GM23338 (cell line): ENCODE measurements at regions not wholly inside any gene's neighbourhood (a gene's known extent, or its start where the extent isn't known, plus 50 kb on each side); places are given as distances from the start of the nearest gene placed in this dataset.

ENCODE experiments used
- ATAC-seq: fragments of 200-7000 bp; cut with Tn5 transposase; 3 replicates; pipeline ENCODE4 v1.9.1; 2020
- DNase-seq: peaks from one replicate; pipeline ENCODE4 v3.0.0-alpha.2; 2015; ENCODE audit warnings: low spot score
- H2AFZ ChIP-seq: fragments of 200-600 bp; sonication (generic); 2 replicates; pipeline ENCODE4 v1.8.0; 2016; ENCODE audit warnings: antibody characterized with exemption, mild to moderate bottlenecking, moderate library complexity
- H3F3A ChIP-seq: fragments of 200-600 bp; sonication (generic); replicated peaks from 2 replicates; pipeline ENCODE4 v1.8.0; 2017; ENCODE audit warnings: antibody characterized with exemption, mixed run types, low read depth
- H3K27ac ChIP-seq: fragments of 200-600 bp; sonication (generic); 2 replicates; pipeline ENCODE4 v1.6.1; 2016; ENCODE audit warnings: low read depth
- H3K27me3 ChIP-seq: fragments of 200-600 bp; sonication (generic); 2 replicates; pipeline ENCODE4 v1.8.0; 2016; ENCODE audit warnings: mild to moderate bottlenecking, mixed run types, moderate library complexity; ENCODE audit not compliant: insufficient read depth
- H3K36me3 ChIP-seq: fragments of 200-600 bp; sonication (generic); 2 replicates; pipeline ENCODE4 v1.8.0; 2016; ENCODE audit warnings: mild to moderate bottlenecking; ENCODE audit not compliant: insufficient read depth
- H3K4me1 ChIP-seq: fragments of 200-600 bp; sonication (generic); 2 replicates; pipeline ENCODE4 v1.8.0; 2016; ENCODE audit warnings: mild to moderate bottlenecking, moderate library complexity; ENCODE audit not compliant: insufficient read depth
- H3K4me2 ChIP-seq: fragments of 200-600 bp; sonication (generic); 2 replicates; pipeline ENCODE4 v1.7.1; 2017; ENCODE audit warnings: mixed run types
- H3K4me3 ChIP-seq: fragments of 200-600 bp; sonication (generic); 2 replicates; pipeline ENCODE4 v1.6.1; 2016; ENCODE audit warnings: mixed run types
- H3K79me2 ChIP-seq: fragments of 200-600 bp; sonication (generic); replicated peaks from 2 replicates; pipeline ENCODE4 v1.8.0; 2017; ENCODE audit warnings: mild to moderate bottlenecking; ENCODE audit not compliant: insufficient read depth
- H3K9me2 ChIP-seq: fragments of 200-600 bp; sonication (generic); 2 replicates; pipeline ENCODE4 v1.8.0; 2017; ENCODE audit not compliant: insufficient read depth
- H4K20me1 ChIP-seq: fragments of 200-600 bp; sonication (generic); replicated peaks from 2 replicates; pipeline ENCODE4 v1.8.0; 2017; ENCODE audit warnings: mild to moderate bottlenecking; ENCODE audit not compliant: insufficient read depth
- H3K27ac Mint-ChIP-seq: 2 replicates; pipeline ENCODE4 v1.8.0; 2020; ENCODE audit warnings: inconsistent platforms, mild to moderate bottlenecking, moderate library complexity, mixed read lengths
- H3K27me3 Mint-ChIP-seq: 3 replicates; pipeline ENCODE4 v1.8.0; 2022; ENCODE audit warnings: low read depth, mild to moderate bottlenecking, moderate library complexity, mixed read lengths, inconsistent platforms; ENCODE audit not compliant: insufficient read depth, poor library complexity
- H3K36me3 Mint-ChIP-seq: 3 replicates; pipeline ENCODE4 v1.8.0; 2021; ENCODE audit warnings: low read depth, mild to moderate bottlenecking, inconsistent platforms, moderate library complexity, mixed read lengths
- H3K4me1 Mint-ChIP-seq: 3 replicates; pipeline ENCODE4 v1.8.0; 2020; ENCODE audit warnings: mild to moderate bottlenecking, inconsistent platforms, mixed read lengths
- H3K4me3 Mint-ChIP-seq: 3 replicates; pipeline ENCODE4 v1.8.0; 2021; ENCODE audit warnings: moderate library complexity, mild to moderate bottlenecking, inconsistent platforms, mixed read lengths
- H3K9me3 Mint-ChIP-seq: 3 replicates; pipeline ENCODE4 v1.8.0; 2020; ENCODE audit warnings: moderate library complexity, mild to moderate bottlenecking, inconsistent platforms, mixed read lengths
- CREB1 ChIP-seq: fragments of 250-450 bp; sonication (Bioruptor Pico); IDR thresholded peaks from 2 replicates; pipeline ENCODE4 v1.5.0; 2020; ENCODE audit warnings: low read depth, mild to moderate bottlenecking, moderate library complexity
- EZH2 ChIP-seq: fragments of 200-600 bp; sonication (generic); IDR thresholded peaks from one replicate; pipeline ENCODE4 v1.8.0; 2017; ENCODE audit warnings: antibody characterized with exemption, mild to moderate bottlenecking, low read depth; ENCODE audit not compliant: unreplicated experiment
- EZH2phosphoT487 ChIP-seq: fragments of 200-600 bp; sonication (generic); IDR thresholded peaks from one replicate; pipeline ENCODE4 v1.8.1; 2018; ENCODE audit warnings: antibody characterized with exemption; ENCODE audit not compliant: unreplicated experiment
- JUNB ChIP-seq: IDR thresholded peaks from one replicate; pipeline ENCODE4 v1.6.1; 2016; ENCODE audit warnings: antibody characterized with exemption; ENCODE audit not compliant: unreplicated experiment
- NANOG ChIP-seq: IDR thresholded peaks from 2 replicates; pipeline ENCODE4 v1.6.1; 2016; ENCODE audit warnings: antibody characterized with exemption, borderline replicate concordance
- STAT1 ChIP-seq: IDR thresholded peaks from one replicate; pipeline ENCODE4 v1.6.1; 2016; ENCODE audit warnings: antibody characterized with exemption; ENCODE audit not compliant: unreplicated experiment
- ZNF114 ChIP-seq: fragments of 250-450 bp; sonication (Bioruptor Pico); IDR thresholded peaks from 2 replicates; pipeline ENCODE4 v1.5.0; 2020; ENCODE audit warnings: mild to moderate bottlenecking, moderate library complexity
- ZNF331 ChIP-seq: fragments of 250-450 bp; sonication (Bioruptor Pico); IDR thresholded peaks from 2 replicates; pipeline ENCODE4 v1.5.0; 2020; ENCODE audit warnings: low read depth, mild to moderate bottlenecking, moderate library complexity
- ZNF462 ChIP-seq: fragments of 250-450 bp; sonication (Bioruptor Pico); IDR thresholded peaks from 2 replicates; pipeline ENCODE4 v1.5.0; 2020; ENCODE audit warnings: mild to moderate bottlenecking, moderate library complexity
- TF ChIP-seq, protein P1 (sequence below): IDR thresholded peaks from one replicate; pipeline ENCODE4 v1.6.1; 2018; ENCODE audit warnings: antibody characterized with exemption; ENCODE audit not compliant: unreplicated experiment

DNA sequence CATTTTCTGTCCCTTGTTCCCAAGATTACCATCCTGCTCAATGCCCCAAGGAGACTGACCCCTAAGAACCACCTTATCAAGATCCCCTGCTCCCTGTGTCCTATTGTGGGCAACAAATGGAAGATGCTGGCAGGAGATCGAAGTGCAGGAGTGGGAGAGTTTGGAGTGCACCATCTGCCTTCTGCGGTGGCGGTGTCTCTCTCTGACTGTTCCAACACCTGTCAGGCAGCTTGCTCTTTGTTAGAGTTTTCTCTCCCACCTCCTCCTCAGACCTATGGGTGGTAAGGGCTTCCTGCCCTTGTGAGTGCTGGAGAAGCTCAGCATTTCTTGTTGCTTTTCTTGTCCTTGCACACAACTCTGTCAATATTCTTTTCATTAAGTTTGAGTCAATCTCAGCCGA lies 64.1 kb upstream of the SPHKAP start (continued):
- TF ChIP-seq, protein P1, sequence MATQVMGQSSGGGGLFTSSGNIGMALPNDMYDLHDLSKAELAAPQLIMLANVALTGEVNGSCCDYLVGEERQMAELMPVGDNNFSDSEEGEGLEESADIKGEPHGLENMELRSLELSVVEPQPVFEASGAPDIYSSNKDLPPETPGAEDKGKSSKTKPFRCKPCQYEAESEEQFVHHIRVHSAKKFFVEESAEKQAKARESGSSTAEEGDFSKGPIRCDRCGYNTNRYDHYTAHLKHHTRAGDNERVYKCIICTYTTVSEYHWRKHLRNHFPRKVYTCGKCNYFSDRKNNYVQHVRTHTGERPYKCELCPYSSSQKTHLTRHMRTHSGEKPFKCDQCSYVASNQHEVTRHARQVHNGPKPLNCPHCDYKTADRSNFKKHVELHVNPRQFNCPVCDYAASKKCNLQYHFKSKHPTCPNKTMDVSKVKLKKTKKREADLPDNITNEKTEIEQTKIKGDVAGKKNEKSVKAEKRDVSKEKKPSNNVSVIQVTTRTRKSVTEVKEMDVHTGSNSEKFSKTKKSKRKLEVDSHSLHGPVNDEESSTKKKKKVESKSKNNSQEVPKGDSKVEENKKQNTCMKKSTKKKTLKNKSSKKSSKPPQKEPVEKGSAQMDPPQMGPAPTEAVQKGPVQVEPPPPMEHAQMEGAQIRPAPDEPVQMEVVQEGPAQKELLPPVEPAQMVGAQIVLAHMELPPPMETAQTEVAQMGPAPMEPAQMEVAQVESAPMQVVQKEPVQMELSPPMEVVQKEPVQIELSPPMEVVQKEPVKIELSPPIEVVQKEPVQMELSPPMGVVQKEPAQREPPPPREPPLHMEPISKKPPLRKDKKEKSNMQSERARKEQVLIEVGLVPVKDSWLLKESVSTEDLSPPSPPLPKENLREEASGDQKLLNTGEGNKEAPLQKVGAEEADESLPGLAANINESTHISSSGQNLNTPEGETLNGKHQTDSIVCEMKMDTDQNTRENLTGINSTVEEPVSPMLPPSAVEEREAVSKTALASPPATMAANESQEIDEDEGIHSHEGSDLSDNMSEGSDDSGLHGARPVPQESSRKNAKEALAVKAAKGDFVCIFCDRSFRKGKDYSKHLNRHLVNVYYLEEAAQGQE = no peak
- TF ChIP-seq ZNF114 (no peak), ZNF331 (CRISPR knock-in tag) (no peak), STAT1 (no peak)

- DNase-seq (no peak), ATAC-seq (no peak)
- Mint-ChIP-seq H3K27ac (no peak overlapping the region), H3K27me3 (no peaks in the 10 kb centered on the region), H3K4me3 (no peak overlapping the region), H3K4me1 (no peaks in the 10 kb centered on the region), H3K36me3 (no peaks in the 10 kb centered on the region), H3K9me3 (no peaks in the 10 kb centered on the region)
- Histone ChIP-seq H2AFZ (no peak overlapping the region), H3K9me2 (0 out of 2 replicates have a peak, but pooled peaks cover 2% of the 10 kb centered on the region), H3K36me3 (no peaks in the 10 kb centered on the region), H4K20me1 (no peaks in the 10 kb centered on the region), H3K27ac (no peak overlapping the region), H3K4me2 (no peak overlapping the region), H3K4me3 (no peak overlapping the region), H3K4me1 (no peaks in the 10 kb centered on the region), H3F3A (no peaks in the 10 kb centered on the region), H3K27me3 (no peaks in the 10 kb centered on the region), H3K79me2 (no peaks in the 10 kb centered on the region)
- TF ChIP-seq EZH2 (no peak), EZH2phosphoT487 (no peak), STAT1 (no peak), JUNB (no peak), CREB1 (CRISPR knock-in tag) (no peak), ZNF462 (no peak), ZNF331 (CRISPR knock-in tag) (no peak), ZNF114 (no peak), NANOG (no peak)
- TF ChIP-seq, protein P1 = no peak
These were observed 61.1 kb upstream of the SPHKAP start for GRCh38 chr2:228242591-228242990.
